Omental fat pad (tissue), 3 donors: ENCODE measurements at regions not wholly inside any gene's neighbourhood (a gene's known extent, or its start where the extent isn't known, plus 50 kb on each side); places are given as distances from the start of the nearest gene placed in this dataset. TPM values are rescaled to one million over a fixed set of nuclear protein-coding genes. Genes with fewer than 3 reads are reported as not detected.

Experiments used
- ATAC-seq: fragments of 150-250 bp; one replicate; pipeline ENCODE4 v1.9.1; 2016; ENCODE audit warnings: mild to moderate bottlenecking, moderate library complexity; ENCODE audit not compliant: low FRiP score
- DNase-seq: peaks from one replicate; pipeline ENCODE4 v3.0.0-alpha.2; 2019; ENCODE audit warnings: low spot score
- small RNA-seq: library from RNA; depleted of rRNA; stranded (forward); fragments of <200 nt; gene quantifications from one replicate; pipeline ENCODE3, GENCODE V24; 2016
- TF ChIP-seq, protein P1 (sequence below), 3 donors: fragments of 450-650 bp; IDR thresholded peaks; one replicate each; pipeline ENCODE4 v1.5.1; 2016 to 2017; ENCODE audit warnings: antibody characterized with exemption in 3 of 3, mild to moderate bottlenecking in 3 of 3, moderate library complexity in 2 of 3

DNA sequence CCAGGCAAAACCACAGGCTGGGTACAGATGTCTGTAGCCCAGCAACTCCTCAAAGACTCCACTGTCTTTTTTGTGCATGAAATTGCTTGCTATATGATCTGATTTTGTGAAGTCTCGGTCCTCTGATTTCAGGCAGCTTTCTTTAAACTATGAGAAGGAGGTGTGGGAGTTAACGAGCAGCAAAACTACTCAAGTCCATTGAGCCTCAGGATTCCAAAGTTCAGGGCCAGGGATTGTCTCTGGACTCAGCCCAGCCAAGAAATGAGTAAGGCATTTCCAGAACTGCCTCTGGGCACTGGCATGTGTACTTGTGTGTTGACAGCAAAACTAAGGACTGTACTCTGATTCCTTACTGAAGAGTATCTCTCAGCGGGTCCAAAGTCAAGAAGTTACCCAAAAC is 53.4 kb upstream of the GLIS3 start:
- TF ChIP-seq, protein P1, sequence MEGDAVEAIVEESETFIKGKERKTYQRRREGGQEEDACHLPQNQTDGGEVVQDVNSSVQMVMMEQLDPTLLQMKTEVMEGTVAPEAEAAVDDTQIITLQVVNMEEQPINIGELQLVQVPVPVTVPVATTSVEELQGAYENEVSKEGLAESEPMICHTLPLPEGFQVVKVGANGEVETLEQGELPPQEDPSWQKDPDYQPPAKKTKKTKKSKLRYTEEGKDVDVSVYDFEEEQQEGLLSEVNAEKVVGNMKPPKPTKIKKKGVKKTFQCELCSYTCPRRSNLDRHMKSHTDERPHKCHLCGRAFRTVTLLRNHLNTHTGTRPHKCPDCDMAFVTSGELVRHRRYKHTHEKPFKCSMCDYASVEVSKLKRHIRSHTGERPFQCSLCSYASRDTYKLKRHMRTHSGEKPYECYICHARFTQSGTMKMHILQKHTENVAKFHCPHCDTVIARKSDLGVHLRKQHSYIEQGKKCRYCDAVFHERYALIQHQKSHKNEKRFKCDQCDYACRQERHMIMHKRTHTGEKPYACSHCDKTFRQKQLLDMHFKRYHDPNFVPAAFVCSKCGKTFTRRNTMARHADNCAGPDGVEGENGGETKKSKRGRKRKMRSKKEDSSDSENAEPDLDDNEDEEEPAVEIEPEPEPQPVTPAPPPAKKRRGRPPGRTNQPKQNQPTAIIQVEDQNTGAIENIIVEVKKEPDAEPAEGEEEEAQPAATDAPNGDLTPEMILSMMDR (IDR thresholded peaks at IDR 0.05), result no peak
- DNase-seq, result no peak
- ATAC-seq, result no peak

DNA sequence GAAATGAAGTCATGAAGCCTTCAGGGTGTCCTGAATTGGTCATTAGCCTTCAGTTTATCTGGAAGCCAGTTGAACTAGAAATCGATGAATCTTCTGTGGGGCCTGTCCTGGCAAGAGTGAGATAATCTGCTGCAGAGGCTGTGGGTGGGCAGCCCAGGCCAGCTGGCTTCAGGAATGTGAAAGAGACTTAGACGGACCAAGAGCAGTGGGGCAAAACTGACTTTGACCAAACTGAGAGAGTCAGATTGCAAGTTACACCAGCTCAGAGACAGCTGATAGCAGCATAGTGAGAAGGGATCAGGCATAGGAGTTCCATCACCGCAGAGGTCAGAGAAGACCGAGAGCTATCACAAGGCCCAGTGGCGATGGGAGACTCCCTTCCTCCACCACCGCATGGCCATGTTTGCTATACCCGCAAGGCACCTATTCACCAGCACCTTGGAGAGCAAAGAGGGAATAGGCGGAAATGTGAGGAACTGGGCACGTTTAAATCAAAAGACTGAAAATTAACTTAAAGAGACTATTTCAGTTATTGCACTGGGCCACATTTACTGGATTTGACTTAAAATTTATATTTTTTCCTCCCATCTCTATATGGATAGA is 50.0 kb upstream of the GLIS3 start:
- TF ChIP-seq, protein P1 (IDR thresholded peaks at IDR 0.05), result no peak
- ATAC-seq (no peak), DNase-seq (no peak)

Small RNAs in the stretch of these regions (small RNA-seq; reads per million reads assigned to genes)
- not detected for gene RNU6-694P
